Heart right ventricle (tissue), 16 donors: ENCODE measurements at regions not wholly inside any gene's neighbourhood (a gene's known extent, or its start where the extent isn't known, plus 50 kb on each side); places are given as distances from the start of the nearest gene placed in this dataset.
"Not testable (repeated sequence)": the region's sequence is repeated elsewhere in the genome, so short reads cannot be mapped to it uniquely, and the experiment has no call there.

ENCODE experiments used
- ATAC-seq, 8 donors: fragments of 200-7000 bp; cut with Tn5 transposase; one replicate each; pipeline ENCODE4 v1.9.1; 2020; ENCODE audit warnings: mild to moderate bottlenecking in 8 of 8, moderate library complexity in 8 of 8, moderate number of reproducible peaks in 1 of 8
- DNase-seq, 2 donors: peaks; one replicate each; pipeline ENCODE4 v3.0.0-alpha.2; 2020
- H3K27ac ChIP-seq, 10 donors: fragments of 200-600 bp; sonication (generic) in 2 of 10; one replicate each; pipeline versions ENCODE4 v1.5.0 to v1.8.0; 2020 to 2022; ENCODE audit warnings: mild to moderate bottlenecking in 3 of 10
- H3K27me3 ChIP-seq, 7 donors: fragments of 200-600 bp; one replicate each; pipeline ENCODE4 v1.8.0; 2021 to 2022; ENCODE audit warnings: mild to moderate bottlenecking in 2 of 7
- H3K36me3 ChIP-seq, 9 donors: fragments of 200-600 bp; sonication (generic) in 1 of 9; one replicate each; pipeline versions ENCODE4 v1.5.0 to v1.8.0; 2020 to 2022; ENCODE audit warnings: mild to moderate bottlenecking in 2 of 9
- H3K4me1 ChIP-seq, 9 donors: fragments of 200-600 bp; sonication (generic) in 1 of 9; one replicate each; pipeline versions ENCODE4 v1.5.0 to v1.8.0; 2020 to 2022; ENCODE audit warnings: mild to moderate bottlenecking in 4 of 9
- H3K4me3 ChIP-seq, 10 donors: fragments of 200-600 bp; sonication (generic) in 2 of 10; one replicate each; pipeline versions ENCODE4 v1.5.0 to v1.8.0; 2020 to 2022; ENCODE audit warnings: mild to moderate bottlenecking in 7 of 10, moderate library complexity in 2 of 10
- H3K9me3 ChIP-seq, 11 donors: fragments of 200-600 bp in 10 of 11; sonication (generic) in 2 of 11; one replicate each; pipeline versions ENCODE4 v1.5.0 to v1.8.0; 2013 to 2022; ENCODE audit warnings: mild to moderate bottlenecking in 2 of 11, control low read depth in 1 of 11, moderate library complexity in 1 of 11
- WGBS, 2 donors: extraction: QIAGEN DNeasy Blood & Tissue Kit; methylation state at CpG; one replicate each; pipeline ENCODE4 v1.1.7; 2013; ENCODE audit warnings: inconsistent platforms in 1 of 2; 5-methylcytosine and 5-hydroxymethylcytosine counted together
- intact Hi-C, 10 donors: fragments of 100-400 bp; cut with DNase I; formaldehyde crosslinking; loops; one replicate each; pipeline versions ENCODE4 v1.11.1 to v1.14.2; 2022
- TF ChIP-seq, protein P1 (sequence below), 9 donors: fragments of 200-600 bp; sonication (generic) in 2 of 9; IDR thresholded peaks; one replicate each; pipeline versions ENCODE4 v1.5.0 to v1.8.0; 2021 to 2022; ENCODE audit warnings: antibody characterized with exemption in 9 of 9, mild to moderate bottlenecking in 5 of 9, moderate library complexity in 1 of 9
- donor health status: Arrhythmogenic right ventricular cardiomyopathy.
- donor health status: ischemic (EF 13 %, LVEDD 7.1; RV severe dilation, severe dysfunction).
- donor health status: healthy with polysubstance abuse.
- donor health status: DM: no; HTN: yes; CAD: no.
- donor health status: DM: no; HTN: no; CAD: no.
- donor health status: ischemic (EF 25% LVEDD 6.9; RV normal size, moderate dysfunction).
- donor health status: ischemic (EF 25% LVEDD 5.7; RV mildly dilated, moderate dysfunction).
- donor health status: healthy.
- donor health status: DM: yes; HTN: yes; CAD: no.
- donor health status: Ischemic cardiomyopathy.
- donor health status: ischemic (EF 35%, LVEDD 5.7; RV mildly dilated, moderate dysfunction).
- donor health status: nonischemic (EF 11% LVEDD 7.7; RV severe dilation, severe dysfunction).
- donor health status: DM: yes; HTN: yes; CAD: no.
- donor health status: PGD.
- donor health status: ischemic (EF 29% LVEDD 5.4; RV normal size, mild dysfunction).
- donor health status: nonischemic (EF 23%, LVEDD 6.1; RV moderate dilation, normal function).

DNA sequence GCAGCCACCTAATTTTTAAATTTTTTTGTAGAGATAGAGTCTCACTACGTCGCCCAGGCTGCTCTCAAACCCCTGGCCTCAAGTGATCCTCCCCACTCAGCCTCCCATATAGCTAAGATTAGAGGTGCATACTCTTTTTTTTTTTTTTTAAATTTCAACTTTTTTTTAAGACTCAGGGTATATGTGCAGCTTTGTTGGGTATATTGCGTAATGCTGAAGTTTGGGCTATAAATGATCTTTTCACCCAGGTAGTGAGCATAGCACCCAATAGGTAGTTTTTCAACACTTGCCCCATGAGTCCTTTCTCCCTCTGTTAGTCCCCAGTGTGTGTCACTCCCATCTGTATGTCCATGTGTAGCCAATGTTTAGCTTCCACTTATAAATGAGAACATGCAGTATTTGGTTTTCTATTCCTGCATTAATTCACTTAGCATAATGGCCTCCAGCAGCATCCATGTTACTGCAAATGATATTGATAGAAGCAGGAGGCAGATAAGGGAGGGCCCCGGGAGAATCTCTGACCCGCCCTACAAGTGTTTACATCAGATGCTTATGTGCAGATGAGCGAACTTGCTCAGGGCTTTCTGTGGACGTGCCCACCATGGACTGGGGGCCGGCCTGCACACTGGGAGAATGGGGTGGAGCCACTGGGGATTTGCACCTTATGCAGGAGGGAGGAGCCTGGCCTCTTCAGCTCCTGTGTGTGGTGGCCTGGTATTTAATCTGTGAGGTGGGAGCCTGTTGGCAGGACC, 110.3 kb upstream of the ZKSCAN2 start:
- H3K4me3 ChIP-seq = no peak overlapping the region
- TF ChIP-seq, protein P1, sequence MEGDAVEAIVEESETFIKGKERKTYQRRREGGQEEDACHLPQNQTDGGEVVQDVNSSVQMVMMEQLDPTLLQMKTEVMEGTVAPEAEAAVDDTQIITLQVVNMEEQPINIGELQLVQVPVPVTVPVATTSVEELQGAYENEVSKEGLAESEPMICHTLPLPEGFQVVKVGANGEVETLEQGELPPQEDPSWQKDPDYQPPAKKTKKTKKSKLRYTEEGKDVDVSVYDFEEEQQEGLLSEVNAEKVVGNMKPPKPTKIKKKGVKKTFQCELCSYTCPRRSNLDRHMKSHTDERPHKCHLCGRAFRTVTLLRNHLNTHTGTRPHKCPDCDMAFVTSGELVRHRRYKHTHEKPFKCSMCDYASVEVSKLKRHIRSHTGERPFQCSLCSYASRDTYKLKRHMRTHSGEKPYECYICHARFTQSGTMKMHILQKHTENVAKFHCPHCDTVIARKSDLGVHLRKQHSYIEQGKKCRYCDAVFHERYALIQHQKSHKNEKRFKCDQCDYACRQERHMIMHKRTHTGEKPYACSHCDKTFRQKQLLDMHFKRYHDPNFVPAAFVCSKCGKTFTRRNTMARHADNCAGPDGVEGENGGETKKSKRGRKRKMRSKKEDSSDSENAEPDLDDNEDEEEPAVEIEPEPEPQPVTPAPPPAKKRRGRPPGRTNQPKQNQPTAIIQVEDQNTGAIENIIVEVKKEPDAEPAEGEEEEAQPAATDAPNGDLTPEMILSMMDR (IDR thresholded peaks at IDR 0.05) = no peak
- WGBS, 2 donors = 82 to 88% methylated on average over 8 of the region's 8 CpGs

DNA sequence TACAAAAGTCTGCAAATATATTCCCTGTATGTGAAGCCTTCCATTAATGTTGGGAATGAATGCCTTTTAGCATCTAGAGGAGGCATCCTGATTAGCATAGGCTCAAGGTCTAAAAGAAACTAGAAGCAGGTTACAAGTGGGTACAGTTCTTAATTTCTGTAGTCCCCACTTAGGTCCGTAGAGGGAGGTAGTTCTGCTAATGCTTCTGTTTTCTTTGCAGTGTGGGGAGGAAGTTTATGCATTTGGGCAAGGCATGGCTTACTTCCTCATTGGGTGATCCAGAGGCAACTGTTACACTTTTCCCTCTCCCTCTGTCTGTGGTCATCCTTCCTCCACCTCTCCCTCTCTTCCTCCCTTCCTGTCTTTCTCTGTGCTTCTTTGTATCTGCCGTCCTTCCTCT, 108.4 kb upstream of the ZKSCAN2 start:
- DNase-seq = no peak
- Histone ChIP-seq H3K4me3 (no peak overlapping the region), H3K27me3 (peaks cover 0 to 22% (median 0%) of the 10 kb centered on the region in 7 donors), H3K9me3 (no peaks in the 10 kb centered on the region), H3K27ac (no peak overlapping the region), H3K36me3 (no peaks in the 10 kb centered on the region), H3K4me1 (no peaks in the 10 kb centered on the region)
- 45 to 50% methylated on average over 2 of the region's 2 CpGs for whole genome bisulfite sequencing, 2 donors
- ATAC-seq = no peak
- TF ChIP-seq, protein P1 (IDR thresholded peaks at IDR 0.05) = no peak
- intact Hi-C loops = no loop called here

More for the DNA sequence above, 110.3 kb upstream of the ZKSCAN2 start:
- Histone ChIP-seq H3K36me3 (no peaks in the 10 kb centered on the region), H3K4me1 (no peaks in the 10 kb centered on the region), H3K27ac (no peak overlapping the region), H3K27me3 (peaks cover 0 to 20% (median 0%) of the 10 kb centered on the region in 7 donors), H3K9me3 (peaks cover 0 to 2% (median 0%) of the 10 kb centered on the region in 11 donors)
- intact Hi-C loops = no loop called here
- DNase-seq (no peak), ATAC-seq (no peak)

DNA sequence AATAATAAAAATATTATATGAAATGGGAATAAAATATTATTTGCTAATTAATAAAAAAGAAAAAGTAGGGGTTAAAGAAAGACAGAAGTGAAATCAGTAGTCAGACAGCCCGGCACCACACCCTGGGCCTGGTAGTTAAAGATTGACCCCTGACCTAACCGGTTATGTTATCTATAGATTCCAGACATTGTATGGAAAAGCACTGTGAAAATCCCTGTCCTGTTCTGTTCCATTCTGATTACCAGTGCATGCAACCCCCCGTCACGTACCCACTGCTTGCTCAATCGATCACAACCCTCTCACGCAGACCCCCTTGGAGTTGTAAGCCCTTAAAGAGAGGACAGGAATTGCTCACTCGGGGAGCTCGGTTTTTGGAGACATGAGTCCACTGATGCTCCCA, 101.9 kb upstream of the ZKSCAN2 start:
- H3K27ac ChIP-seq, H3K4me1 ChIP-seq, ATAC-seq, intact Hi-C loops, H3K36me3 ChIP-seq, H3K4me3 ChIP-seq, H3K9me3 ChIP-seq, DNase-seq: not testable (repeated sequence)
- WGBS, 2 donors = 68 to 69% methylated on average over 8 of the region's 8 CpGs
- H3K27me3 ChIP-seq = peaks cover 0 to 13% (median 0%) of the 10 kb centered on the region in 7 donors

DNA sequence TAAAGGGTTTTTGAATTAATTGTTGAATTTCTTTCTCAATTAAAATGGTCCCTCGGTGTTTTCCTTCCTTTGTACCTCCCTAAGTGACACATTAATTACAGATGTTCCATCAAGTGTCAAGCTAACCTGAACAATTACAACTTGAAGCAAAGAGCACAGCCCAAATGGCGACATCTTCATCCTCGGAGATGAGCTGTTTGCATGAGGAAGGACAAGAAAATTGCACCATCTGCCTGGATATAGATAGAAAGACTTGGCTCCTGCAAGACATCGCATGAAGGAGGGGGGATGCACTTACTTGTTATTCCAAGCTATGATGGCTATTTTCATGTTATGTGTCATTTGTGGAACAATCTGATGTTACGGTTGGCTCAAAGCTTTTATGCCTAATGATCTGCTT, 86.4 kb upstream of the ZKSCAN2 start:
- DNase-seq = no peak

More for the DNA sequence above, 86.4 kb upstream of the ZKSCAN2 start:
- no peaks in the 10 kb centered on the region for H3K4me1 ChIP-seq
- no peak overlapping the region for H3K27ac ChIP-seq
- TF ChIP-seq, protein P1 (IDR thresholded peaks at IDR 0.05) = no peak
- no peak for ATAC-seq
- H3K27me3 ChIP-seq = peaks cover 0 to 5% (median 0%) of the 10 kb centered on the region in 7 donors
- no peak overlapping the region for H3K4me3 ChIP-seq
- WGBS, 2 donors = 79 to 88% methylated on average over 5 of the region's 5 CpGs
- H3K36me3 ChIP-seq = no peaks in the 10 kb centered on the region
- H3K9me3 ChIP-seq = peaks cover 0 to 8% (median 0%) of the 10 kb centered on the region in 11 donors
- intact Hi-C loops = no loop called here
